GM13977 (cell line): ENCODE measurements at regions not wholly inside any gene's neighbourhood (a gene's known extent, or its start where the extent isn't known, plus 50 kb on each side); places are given as distances from the start of the nearest gene placed in this dataset.

Experiments used
- DNase-seq: peaks from one replicate; pipeline ENCODE4 v3.0.0; 2012; ENCODE audit warnings: low spot score
- CTCF ChIP-seq: IDR thresholded peaks from 2 replicates; pipeline ENCODE4 v1.5.1; 2012; ENCODE audit warnings: mild to moderate bottlenecking, control low read depth; ENCODE audit not compliant: insufficient read depth; ENCODE audit errors: extremely low read depth, missing control alignments
- in situ Hi-C: fragments of 300-500 bp; cut with MboI; formaldehyde crosslinking; loops from one replicate; pipeline ENCODE4 v1.12.0; 2022; ENCODE audit warnings: low sequenced_read_pairs, low pct_unique_long_range_greater_than_20kb, mixed read lengths, inconsistent platforms; ENCODE audit not compliant: unreplicated experiment

- no peak for TF ChIP-seq CTCF
- DNase-seq = no peak
- in situ Hi-C loops = no loop called here
These were observed 163.9 kb upstream of the CLINT1 start for GRCh38 chr5:158022837-158023236.

GRCh38 chr5:158022393-158022792 is 163.4 kb upstream of the CLINT1 start:
- in situ Hi-C loops = no loop called here
- no peak for TF ChIP-seq CTCF
- DNase-seq = no peak

- no peak for TF ChIP-seq CTCF
- in situ Hi-C loops = no loop called here
- DNase-seq = no peak
These were observed 161.8 kb upstream of the CLINT1 start for GRCh38 chr5:158020555-158021418.

- in situ Hi-C loops = no loop called here
- DNase-seq = no peak
- no peak for TF ChIP-seq CTCF
These were observed 158.5 kb upstream of the CLINT1 start for GRCh38 chr5:158017469-158017868.

- no peak for TF ChIP-seq CTCF
- in situ Hi-C loops = no loop called here
- DNase-seq = no peak
These were observed 155.4 kb upstream of the CLINT1 start for GRCh38 chr5:158014372-158014771.

GRCh38 chr5:158013939-158014338 is 155.0 kb upstream of the CLINT1 start:
- TF ChIP-seq CTCF = peak; percentile 63
- in situ Hi-C loops = no loop called here
- DNase-seq = peak; percentile 44
